Endodermal cell (in vitro differentiated cells): ENCODE measurements at regions not wholly inside any gene's neighbourhood (a gene's known extent, or its start where the extent isn't known, plus 50 kb on each side); places are given as distances from the start of the nearest gene placed in this dataset.

ENCODE experiments used
- DNase-seq: peaks from one replicate; pipeline ENCODE4 v3.0.0-alpha.2; 2017
- H3K27ac ChIP-seq: 2 replicates; pipeline ENCODE4 v1.5.1; 2013; ENCODE audit warnings: mild to moderate bottlenecking, low read depth, low read length, moderate library complexity
- H3K27me3 ChIP-seq: 2 replicates; pipeline ENCODE4 v1.6.1; 2013; ENCODE audit warnings: mild to moderate bottlenecking, low read length, moderate library complexity; ENCODE audit not compliant: insufficient read depth, control insufficient read depth, poor library complexity, severe bottlenecking
- H3K36me3 ChIP-seq: 2 replicates; pipeline ENCODE4 v1.7.0; 2013; ENCODE audit warnings: mild to moderate bottlenecking, low read length, moderate library complexity; ENCODE audit not compliant: control insufficient read depth, insufficient read depth
- H3K4me1 ChIP-seq: one replicate; pipeline ENCODE4 v1.7.0; 2013; ENCODE audit warnings: low read length; ENCODE audit not compliant: control insufficient read depth, insufficient read depth
- H3K4me3 ChIP-seq: 2 replicates; pipeline ENCODE4 v1.5.1; 2013; ENCODE audit warnings: mild to moderate bottlenecking, low read length, moderate library complexity
- H3K9ac ChIP-seq: 2 replicates; pipeline ENCODE4 v1.6.1; 2013; ENCODE audit warnings: mild to moderate bottlenecking, low read length, moderate library complexity; ENCODE audit not compliant: poor library complexity, severe bottlenecking; ENCODE audit errors: extremely low read depth
- H3K9me3 ChIP-seq: 2 replicates; pipeline ENCODE4 v1.6.1; 2013; ENCODE audit warnings: mild to moderate bottlenecking, low read length, moderate library complexity; ENCODE audit not compliant: control insufficient read depth
- H3K27ac Mint-ChIP-seq: 2 replicates; pipeline ENCODE4 v1.8.0; 2020; ENCODE audit warnings: mixed read lengths
- H3K27me3 Mint-ChIP-seq: 2 replicates; pipeline ENCODE4 v1.8.0; 2021; ENCODE audit warnings: mild to moderate bottlenecking, mixed read lengths; ENCODE audit not compliant: insufficient read depth
- H3K36me3 Mint-ChIP-seq: 2 replicates; pipeline ENCODE4 v1.8.0; 2020; ENCODE audit warnings: low read depth, mixed read lengths
- H3K4me1 Mint-ChIP-seq: 2 replicates; pipeline ENCODE4 v1.8.0; 2020; ENCODE audit warnings: mixed read lengths
- H3K4me3 Mint-ChIP-seq: 2 replicates; pipeline ENCODE4 v1.8.0; 2020; ENCODE audit warnings: mild to moderate bottlenecking, moderate library complexity, mixed read lengths
- H3K9me3 Mint-ChIP-seq: 2 replicates; pipeline ENCODE4 v1.8.0; 2020; ENCODE audit warnings: mild to moderate bottlenecking, mixed read lengths
- WGBS, 2 experiments: methylation state at CpG; one replicate each; pipeline versions ENCODE4 v1.1.5 to v1.1.7; 2013; ENCODE audit warnings: missing lambda C conversion rate in 2 of 2, mixed read lengths in 1 of 2; ENCODE audit not compliant: insufficient coverage in 1 of 2, insufficient read length in 1 of 2; 5-methylcytosine and 5-hydroxymethylcytosine counted together
- TF ChIP-seq, protein P1 (sequence below): fragments of 200-600 bp; sonication (generic); conservative IDR thresholded peaks from 2 replicates; pipeline ENCODE4 v1.5.0; 2021; ENCODE audit warnings: antibody characterized with exemption, mild to moderate bottlenecking

- Mint-ChIP-seq H3K27me3 (no peaks in the 10 kb centered on the region), H3K4me3 (no peak overlapping the region), H3K9me3 (peaks cover 7% of the 10 kb centered on the region), H3K27ac (no peak overlapping the region), H3K4me1 (no peaks in the 10 kb centered on the region), H3K36me3 (no peaks in the 10 kb centered on the region)
- H3K36me3 ChIP-seq: no peaks in the 10 kb centered on the region
- no peaks in the 10 kb centered on the region for H3K9me3 ChIP-seq
- no peak overlapping the region for H3K27ac ChIP-seq
- H3K27me3 ChIP-seq: no peaks in the 10 kb centered on the region
- WGBS, 2 experiments: 96% methylated on average over 5 of the region's 5 CpGs; no CpG with 5 or more reads in 1 of the 2 experiments
- no peak overlapping the region for H3K9ac ChIP-seq
- TF ChIP-seq, protein P1, sequence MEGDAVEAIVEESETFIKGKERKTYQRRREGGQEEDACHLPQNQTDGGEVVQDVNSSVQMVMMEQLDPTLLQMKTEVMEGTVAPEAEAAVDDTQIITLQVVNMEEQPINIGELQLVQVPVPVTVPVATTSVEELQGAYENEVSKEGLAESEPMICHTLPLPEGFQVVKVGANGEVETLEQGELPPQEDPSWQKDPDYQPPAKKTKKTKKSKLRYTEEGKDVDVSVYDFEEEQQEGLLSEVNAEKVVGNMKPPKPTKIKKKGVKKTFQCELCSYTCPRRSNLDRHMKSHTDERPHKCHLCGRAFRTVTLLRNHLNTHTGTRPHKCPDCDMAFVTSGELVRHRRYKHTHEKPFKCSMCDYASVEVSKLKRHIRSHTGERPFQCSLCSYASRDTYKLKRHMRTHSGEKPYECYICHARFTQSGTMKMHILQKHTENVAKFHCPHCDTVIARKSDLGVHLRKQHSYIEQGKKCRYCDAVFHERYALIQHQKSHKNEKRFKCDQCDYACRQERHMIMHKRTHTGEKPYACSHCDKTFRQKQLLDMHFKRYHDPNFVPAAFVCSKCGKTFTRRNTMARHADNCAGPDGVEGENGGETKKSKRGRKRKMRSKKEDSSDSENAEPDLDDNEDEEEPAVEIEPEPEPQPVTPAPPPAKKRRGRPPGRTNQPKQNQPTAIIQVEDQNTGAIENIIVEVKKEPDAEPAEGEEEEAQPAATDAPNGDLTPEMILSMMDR: no peak
- no peaks in the 10 kb centered on the region for H3K4me1 ChIP-seq
- DNase-seq: no peak
- no peak overlapping the region for H3K4me3 ChIP-seq
Observed at GRCh38 chr1:115400426-115400825, 62.4 kb upstream of the NGF start.

- TF ChIP-seq, protein P1: no peak
- Histone ChIP-seq H3K27ac (no peak overlapping the region), H3K4me3 (no peak overlapping the region), H3K27me3 (no peaks in the 10 kb centered on the region), H3K4me1 (no peaks in the 10 kb centered on the region), H3K9ac (no peak overlapping the region), H3K36me3 (no peaks in the 10 kb centered on the region), H3K9me3 (no peaks in the 10 kb centered on the region)
- Mint-ChIP-seq H3K27ac (no peak overlapping the region), H3K27me3 (no peaks in the 10 kb centered on the region), H3K4me1 (no peaks in the 10 kb centered on the region), H3K9me3 (peaks cover 7% of the 10 kb centered on the region), H3K4me3 (no peak overlapping the region), H3K36me3 (no peaks in the 10 kb centered on the region)
- WGBS, 2 experiments: 94% methylated on average over 4 of the region's 4 CpGs
- no peak for DNase-seq
Observed at GRCh38 chr1:115398745-115399144, 60.7 kb upstream of the NGF start.
